ENCODE measurements at regions not wholly inside any gene's neighbourhood (a gene's known extent, or its start where the extent isn't known, plus 50 kb on each side); places are given as distances from the start of the nearest gene placed in this dataset.

DNA sequence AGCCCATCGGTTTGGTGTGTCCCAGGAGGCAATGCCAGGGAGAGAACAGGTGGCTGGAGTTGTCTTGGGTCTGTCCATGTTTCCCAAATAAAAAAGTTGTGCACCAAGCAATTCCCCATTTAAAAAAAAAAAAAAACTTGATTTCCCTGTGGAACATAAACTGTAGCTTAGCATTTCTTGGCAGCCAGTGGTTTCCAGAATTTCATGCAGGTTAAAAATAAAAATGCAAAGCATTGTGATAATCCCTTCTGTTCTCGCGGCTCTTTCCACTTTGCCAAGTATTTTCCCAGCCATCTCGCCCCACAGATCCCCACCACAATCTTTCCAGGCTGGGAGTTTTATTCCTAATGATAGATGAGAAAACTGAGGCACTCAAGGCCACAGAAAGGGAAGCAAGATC, 51.4 kb upstream of the MSX1 start:
- no peak overlapping the region for H3K4me3 Mint-ChIP-seq
- no peak overlapping the region for H3K27ac Mint-ChIP-seq

DNA sequence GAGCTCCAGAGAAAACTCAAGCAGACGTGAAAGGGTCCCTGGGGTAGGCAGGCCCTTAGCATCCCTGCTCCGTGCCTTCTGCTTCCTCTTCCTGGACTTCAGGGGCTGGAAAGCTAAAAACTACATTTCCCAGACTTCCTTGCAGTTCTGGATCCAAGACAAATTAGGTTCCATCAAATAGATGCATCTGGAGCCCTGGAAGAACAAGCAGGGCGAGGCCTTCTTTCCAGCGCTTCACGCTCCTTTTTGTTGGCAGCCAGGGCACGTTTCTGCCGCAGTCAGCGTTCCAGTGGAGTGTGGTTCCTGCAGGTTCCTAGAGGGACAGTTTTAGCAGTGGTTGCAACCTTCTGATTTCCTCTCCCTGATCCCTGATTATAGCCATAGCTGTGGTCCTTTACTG, 53.6 kb upstream of the MSX1 start:
- H3K27me3 Mint-ChIP-seq = peaks cover 5% of the 10 kb centered on the region
- peaks cover 8% of the 10 kb centered on the region for H3K9me3 Mint-ChIP-seq
- H3K4me1 Mint-ChIP-seq (ENCODE audit: low read depth) = no peaks in the 10 kb centered on the region
- H3K4me3 Mint-ChIP-seq = no peak overlapping the region
- DNase-seq = no peak
- H3K27ac Mint-ChIP-seq = no peak overlapping the region
- no peaks in the 10 kb centered on the region for H3K36me3 Mint-ChIP-seq (ENCODE audit: low read depth)

More for the DNA sequence above, 51.4 kb upstream of the MSX1 start:
- H3K4me1 Mint-ChIP-seq (ENCODE audit: low read depth) = no peaks in the 10 kb centered on the region
- peaks cover 18% of the 10 kb centered on the region for H3K27me3 Mint-ChIP-seq
- H3K9me3 Mint-ChIP-seq = peaks cover 8% of the 10 kb centered on the region
- H3K36me3 Mint-ChIP-seq (ENCODE audit: low read depth) = no peaks in the 10 kb centered on the region
- DNase-seq = no peak

- Mint-ChIP-seq H3K9me3 (peaks cover 8% of the 10 kb centered on the region), H3K4me3 (no peak overlapping the region), H3K4me1 (ENCODE audit: low read depth) (no peaks in the 10 kb centered on the region), H3K27ac (no peak overlapping the region), H3K27me3 (peaks cover 4% of the 10 kb centered on the region), H3K36me3 (ENCODE audit: low read depth) (no peaks in the 10 kb centered on the region)
- DNase-seq = no peak
Measured at GRCh38 chr4:4803912-4804296, 55.6 kb upstream of the MSX1 start.

DNA sequence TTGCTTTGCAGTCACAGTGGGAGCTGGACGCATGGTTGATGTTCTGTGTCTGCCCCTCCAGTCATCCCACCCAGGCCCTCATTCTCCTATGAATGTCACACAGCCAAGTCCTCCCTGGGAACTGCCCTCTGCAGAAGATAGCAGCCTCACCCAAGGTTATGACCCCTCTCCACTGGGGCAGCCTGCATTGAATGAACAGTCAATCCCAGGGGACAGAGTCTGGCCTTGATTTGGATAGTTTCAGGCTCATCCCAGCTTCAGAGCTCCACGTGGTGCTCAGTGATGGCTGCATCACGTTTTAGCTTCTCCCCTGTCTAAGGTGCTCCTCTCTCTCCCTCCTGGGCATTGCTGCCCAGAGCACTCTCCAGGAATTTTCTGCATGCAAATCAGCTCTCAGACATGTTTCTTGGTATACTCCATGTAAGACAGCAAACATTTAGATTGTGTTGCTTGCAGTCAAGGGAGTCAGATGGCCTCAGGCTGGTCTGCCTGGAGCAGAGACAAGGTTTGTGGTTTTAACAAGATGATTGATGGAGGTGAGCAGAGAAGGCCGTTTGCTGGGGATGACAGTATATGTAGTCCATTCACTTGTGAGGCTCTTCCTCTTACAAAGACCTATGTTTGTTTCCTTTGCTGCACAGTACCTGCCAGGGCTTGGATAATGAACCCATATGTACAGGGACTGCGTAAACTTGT, 56.1 kb upstream of the MSX1 start:
- DNase-seq = no peak
- H3K27ac Mint-ChIP-seq = no peak overlapping the region
- H3K9me3 Mint-ChIP-seq = peaks cover 8% of the 10 kb centered on the region
- H3K4me3 Mint-ChIP-seq = no peak overlapping the region
- no peaks in the 10 kb centered on the region for H3K4me1 Mint-ChIP-seq (ENCODE audit: low read depth)
- peaks cover 4% of the 10 kb centered on the region for H3K27me3 Mint-ChIP-seq
- no peaks in the 10 kb centered on the region for H3K36me3 Mint-ChIP-seq (ENCODE audit: low read depth)

DNA sequence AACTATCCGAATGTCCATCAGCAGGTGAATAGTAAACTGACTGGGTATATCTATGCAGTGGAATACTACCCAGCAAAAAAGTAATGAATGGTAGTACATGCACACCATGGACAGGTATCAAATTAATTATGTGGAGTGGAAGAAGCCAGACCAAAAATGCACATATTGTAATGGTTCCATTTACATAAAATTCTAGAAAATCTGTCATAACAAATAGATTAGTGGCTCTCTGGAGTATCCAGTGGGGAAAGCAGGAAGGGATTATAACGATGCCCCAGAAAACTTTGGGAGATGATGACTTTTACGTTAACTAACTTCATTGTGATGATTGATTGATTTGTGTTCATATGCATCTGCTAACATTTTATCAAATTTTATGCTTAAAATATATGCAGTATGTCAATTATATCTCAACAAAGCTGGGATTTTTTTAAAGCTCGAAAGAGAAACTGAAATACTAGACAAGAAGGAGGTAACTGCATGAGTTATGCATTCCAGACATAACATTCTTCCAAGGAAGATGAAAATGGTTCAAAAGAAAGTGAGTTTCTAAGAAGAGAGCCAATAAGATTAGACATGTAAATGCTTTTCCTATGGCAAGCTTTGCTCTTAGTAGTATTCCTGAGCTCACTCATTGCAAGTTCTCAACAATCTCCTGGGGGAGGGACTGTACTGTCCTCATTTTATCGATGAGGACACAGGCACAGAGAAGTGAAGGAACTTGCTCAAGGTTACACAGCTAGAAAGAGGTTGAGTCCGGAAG, 58.6 kb upstream of the MSX1 start:
- Mint-ChIP-seq H3K9me3 (peaks cover 8% of the 10 kb centered on the region), H3K27ac (no peak overlapping the region), H3K4me3 (no peak overlapping the region), H3K4me1 (ENCODE audit: low read depth) (no peaks in the 10 kb centered on the region), H3K36me3 (ENCODE audit: low read depth) (no peaks in the 10 kb centered on the region), H3K27me3 (peaks cover 9% of the 10 kb centered on the region)
- DNase-seq = no peak

DNA sequence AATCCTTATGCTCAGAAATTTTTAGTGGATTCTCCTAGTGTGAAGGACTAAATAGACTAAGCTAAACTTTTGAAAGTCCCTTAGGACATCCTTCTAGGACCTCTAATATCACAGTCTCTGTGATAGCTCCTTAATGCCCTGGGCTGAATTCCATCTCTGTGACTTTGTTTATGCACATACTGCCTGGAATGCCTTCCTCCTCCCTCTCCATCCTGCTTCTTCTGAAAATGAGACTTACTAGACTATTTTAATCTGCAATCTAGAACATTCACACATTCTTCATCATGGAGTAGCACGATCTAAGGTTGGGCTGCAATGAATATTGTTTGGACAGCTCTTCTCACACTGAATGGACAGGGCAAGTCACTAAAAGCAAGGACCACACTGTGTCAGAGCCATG, 65.0 kb upstream of the MSX1 start:
- Mint-ChIP-seq H3K4me3 (no peak overlapping the region), H3K9me3 (peaks cover 21% of the 10 kb centered on the region)
- DNase-seq = no peak

DNA sequence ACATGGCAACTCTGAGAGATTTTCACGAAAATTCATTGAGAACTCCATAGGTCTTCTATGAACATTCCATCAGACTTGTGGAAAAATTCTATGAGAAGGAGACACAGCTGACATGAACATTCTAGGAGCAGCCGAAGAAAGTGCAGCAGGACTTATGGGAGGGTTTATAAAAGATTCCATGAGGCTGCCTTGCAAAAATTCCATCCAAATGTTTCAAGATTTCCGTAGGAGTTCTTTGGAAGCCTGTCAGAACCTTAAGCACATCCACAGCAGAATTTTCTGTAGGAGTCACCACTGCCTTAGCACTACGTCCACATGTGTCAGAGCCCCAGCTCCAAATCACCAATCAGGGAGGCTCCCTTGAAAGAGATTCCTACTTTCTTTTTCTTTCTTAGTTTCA, 67.0 kb upstream of the MSX1 start:
- H3K9me3 Mint-ChIP-seq = peaks cover 32% of the 10 kb centered on the region
- peaks cover 2% of the 10 kb centered on the region for H3K36me3 Mint-ChIP-seq (ENCODE audit: low read depth)
- no peak for DNase-seq
- no peak overlapping the region for H3K4me3 Mint-ChIP-seq
- H3K27ac Mint-ChIP-seq = no peak overlapping the region
- H3K4me1 Mint-ChIP-seq (ENCODE audit: low read depth) = no peaks in the 10 kb centered on the region
- peaks cover 4% of the 10 kb centered on the region for H3K27me3 Mint-ChIP-seq

More for the DNA sequence above, 65.0 kb upstream of the MSX1 start:
- H3K4me1 Mint-ChIP-seq (ENCODE audit: low read depth) = no peaks in the 10 kb centered on the region
- H3K27me3 Mint-ChIP-seq = peaks cover 4% of the 10 kb centered on the region
- H3K27ac Mint-ChIP-seq = no peak overlapping the region
- H3K36me3 Mint-ChIP-seq (ENCODE audit: low read depth) = no peaks in the 10 kb centered on the region

DNA sequence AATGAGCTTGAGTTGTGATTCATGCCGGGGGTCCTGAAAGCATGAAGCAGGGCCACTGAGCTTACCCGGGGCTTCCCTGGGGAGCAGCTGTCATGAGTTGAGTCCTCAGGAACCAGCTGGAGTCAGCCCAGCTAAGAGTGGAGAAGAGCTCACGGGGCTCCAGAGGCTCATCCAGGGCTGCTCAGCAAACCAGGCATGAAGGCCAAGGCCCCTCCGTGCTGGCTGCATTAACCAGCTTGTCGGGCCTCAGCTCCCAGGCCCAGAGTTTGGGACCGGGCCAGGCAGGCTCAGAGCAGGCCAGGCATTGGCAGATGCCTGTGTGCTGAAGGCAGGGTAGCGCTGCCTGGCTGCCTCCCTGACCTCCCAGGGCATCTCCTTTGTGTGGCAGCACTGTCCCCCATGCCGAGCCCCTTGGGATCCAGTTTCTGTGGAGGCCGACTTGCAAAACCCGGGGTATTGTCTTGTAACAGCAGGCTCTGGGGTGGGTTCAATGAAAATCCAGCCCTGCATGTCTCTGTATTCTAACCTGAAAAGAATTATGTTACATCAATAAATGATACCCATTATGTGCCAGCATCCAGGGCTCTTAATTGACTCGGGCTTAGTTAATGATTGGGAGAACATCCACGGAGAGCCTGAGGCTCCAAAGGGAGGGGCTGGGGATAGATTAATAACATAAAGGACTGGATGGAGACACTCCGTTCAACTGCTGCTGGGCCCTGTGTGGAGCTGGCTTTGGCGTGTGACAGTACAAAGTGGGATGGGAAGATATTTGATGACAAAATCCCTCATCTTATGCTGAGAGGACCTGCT, 68.0 kb upstream of the MSX1 start:
- no peak overlapping the region for H3K4me3 Mint-ChIP-seq
- H3K9me3 Mint-ChIP-seq = peaks cover 33% of the 10 kb centered on the region
- DNase-seq = no peak
- no peaks in the 10 kb centered on the region for H3K4me1 Mint-ChIP-seq (ENCODE audit: low read depth)
- peaks cover 2% of the 10 kb centered on the region for H3K36me3 Mint-ChIP-seq (ENCODE audit: low read depth)
- peaks cover 4% of the 10 kb centered on the region for H3K27me3 Mint-ChIP-seq
- H3K27ac Mint-ChIP-seq = no peak overlapping the region

DNA sequence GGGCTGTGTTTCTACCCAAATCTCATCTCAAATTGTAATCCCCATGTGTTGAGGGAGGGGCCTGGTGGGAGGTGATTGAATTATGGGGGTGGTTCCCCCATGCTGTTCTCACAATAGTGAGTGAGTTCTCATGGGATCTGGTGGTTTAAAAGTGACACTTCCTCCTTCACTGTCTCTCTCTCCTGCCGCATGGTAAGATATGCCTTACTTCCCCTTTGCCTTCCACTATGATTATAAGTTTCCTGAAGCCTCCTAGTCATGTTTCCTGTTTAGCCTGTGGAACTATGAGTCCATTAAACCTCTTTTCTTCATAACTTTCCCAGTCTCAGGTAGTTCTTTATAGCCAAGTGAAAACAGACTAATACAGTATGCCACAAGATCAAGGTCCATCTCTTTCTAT, 70.0 kb upstream of the MSX1 start:
- H3K9me3 Mint-ChIP-seq = peaks cover 30% of the 10 kb centered on the region
- H3K27ac Mint-ChIP-seq = no peak overlapping the region
- H3K36me3 Mint-ChIP-seq (ENCODE audit: low read depth) = peaks cover 2% of the 10 kb centered on the region
- H3K27me3 Mint-ChIP-seq = no peaks in the 10 kb centered on the region
- DNase-seq = no peak
- no peak overlapping the region for H3K4me3 Mint-ChIP-seq
- no peaks in the 10 kb centered on the region for H3K4me1 Mint-ChIP-seq (ENCODE audit: low read depth)

GRCh38 chr4:4788573-4788972, 70.9 kb upstream of the MSX1 start:
- Mint-ChIP-seq H3K4me3 (no peak overlapping the region), H3K27ac (no peak overlapping the region), H3K9me3 (peaks cover 30% of the 10 kb centered on the region), H3K27me3 (no peaks in the 10 kb centered on the region), H3K4me1 (ENCODE audit: low read depth) (no peaks in the 10 kb centered on the region), H3K36me3 (ENCODE audit: low read depth) (peaks cover 2% of the 10 kb centered on the region)
- DNase-seq = no peak

DNA sequence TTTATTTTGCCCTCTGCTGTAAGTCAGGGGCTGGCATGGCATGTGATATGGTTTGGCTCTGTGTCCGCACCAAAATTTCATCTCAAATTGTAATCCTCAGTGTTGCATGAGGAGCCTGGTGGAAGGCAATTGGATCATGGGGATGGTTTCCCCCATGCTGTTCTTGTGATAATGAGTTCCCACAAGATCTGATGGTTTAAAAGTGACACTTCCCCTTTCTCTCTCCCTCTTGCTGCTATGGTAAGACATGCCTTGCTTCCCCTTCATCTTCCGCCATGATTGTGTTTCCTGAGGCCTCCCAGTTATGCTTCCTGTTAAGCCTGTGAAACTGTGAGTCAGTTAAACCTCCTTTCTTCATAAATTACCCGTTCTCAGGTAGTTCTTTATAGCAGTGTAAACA, 72.0 kb upstream of the MSX1 start:
- no peaks in the 10 kb centered on the region for H3K4me1 Mint-ChIP-seq (ENCODE audit: low read depth)
- no peak for DNase-seq
- no peaks in the 10 kb centered on the region for H3K27me3 Mint-ChIP-seq
- H3K9me3 Mint-ChIP-seq = peaks cover 26% of the 10 kb centered on the region
- H3K4me3 Mint-ChIP-seq = no peak overlapping the region
- H3K27ac Mint-ChIP-seq = no peak overlapping the region
- H3K36me3 Mint-ChIP-seq (ENCODE audit: low read depth) = peaks cover 2% of the 10 kb centered on the region

DNA sequence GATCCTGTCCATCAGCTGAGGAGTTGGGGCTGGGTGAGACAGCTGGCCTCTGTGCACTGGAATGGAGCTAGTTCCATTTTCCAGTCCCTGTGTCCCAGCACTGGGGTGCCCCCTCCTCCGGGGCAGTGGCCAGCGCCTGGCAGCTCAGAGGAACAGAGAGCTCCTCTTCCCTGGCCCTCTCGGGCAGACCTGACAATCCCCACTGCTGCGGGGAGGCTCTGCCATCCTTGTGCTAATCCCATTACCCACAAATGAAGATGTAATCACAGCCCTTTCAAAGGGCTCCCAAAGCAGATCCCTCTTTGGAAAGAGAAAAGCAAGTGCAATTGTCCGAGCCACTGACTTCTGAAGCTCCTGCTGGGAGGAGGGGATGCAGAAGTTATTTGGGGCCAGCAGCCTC, 75.1 kb upstream of the MSX1 start:
- Mint-ChIP-seq H3K27me3 (peaks cover 4% of the 10 kb centered on the region), H3K4me1 (ENCODE audit: low read depth) (no peaks in the 10 kb centered on the region), H3K4me3 (no peak overlapping the region), H3K36me3 (ENCODE audit: low read depth) (peaks cover 2% of the 10 kb centered on the region), H3K9me3 (peaks cover 22% of the 10 kb centered on the region), H3K27ac (no peak overlapping the region)
- no peak for DNase-seq

DNA sequence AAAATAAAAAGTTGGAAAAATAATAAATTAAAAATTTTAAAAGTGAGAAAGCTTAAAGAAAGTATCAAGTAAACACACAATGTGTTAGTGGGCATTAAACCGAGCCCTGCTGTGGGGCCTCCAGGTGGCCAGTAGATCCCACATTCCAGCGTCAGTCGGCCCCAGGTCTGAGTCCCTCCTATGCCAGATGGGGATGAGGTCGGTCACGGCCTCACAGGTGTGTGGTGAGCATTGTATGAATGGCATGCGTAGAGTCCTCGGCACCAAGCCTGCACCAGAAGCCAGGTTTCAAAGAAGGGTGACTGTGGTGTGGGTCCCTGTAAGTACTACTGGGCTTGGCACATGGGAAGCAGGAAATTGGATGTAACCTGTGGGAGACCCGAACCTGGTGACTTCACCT, 75.6 kb upstream of the MSX1 start:
- no peaks in the 10 kb centered on the region for H3K36me3 Mint-ChIP-seq (ENCODE audit: low read depth)
- no peak overlapping the region for H3K4me3 Mint-ChIP-seq
- H3K27me3 Mint-ChIP-seq = peaks cover 4% of the 10 kb centered on the region
- peaks cover 17% of the 10 kb centered on the region for H3K9me3 Mint-ChIP-seq
- H3K4me1 Mint-ChIP-seq (ENCODE audit: low read depth) = no peaks in the 10 kb centered on the region
- no peak for DNase-seq
- H3K27ac Mint-ChIP-seq = no peak overlapping the region

DNA sequence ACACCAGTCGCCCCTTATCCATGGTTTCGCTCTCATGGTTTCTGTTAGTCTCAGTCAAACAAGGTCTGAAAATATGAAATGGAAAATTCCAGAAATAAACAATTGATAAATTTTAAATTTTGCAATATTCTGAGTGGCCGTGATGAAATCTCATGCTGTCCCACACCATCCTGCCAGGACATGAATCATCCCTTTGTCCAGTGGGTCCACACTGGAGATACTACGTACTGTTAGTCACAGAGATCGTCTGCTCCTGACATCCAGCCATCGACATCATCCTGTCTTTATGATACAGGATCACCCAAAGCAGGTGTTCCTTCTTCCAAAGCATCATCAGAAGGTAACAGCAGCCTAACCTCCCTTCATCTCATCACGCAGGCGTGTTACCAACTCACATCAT, 76.5 kb upstream of the MSX1 start:
- Mint-ChIP-seq H3K27ac (no peak overlapping the region), H3K36me3 (ENCODE audit: low read depth) (no peaks in the 10 kb centered on the region), H3K4me1 (ENCODE audit: low read depth) (no peaks in the 10 kb centered on the region), H3K4me3 (no peak overlapping the region), H3K9me3 (peaks cover 15% of the 10 kb centered on the region), H3K27me3 (peaks cover 4% of the 10 kb centered on the region)
- DNase-seq = no peak

All from activated T-cell treated with anti-CD3 and anti-CD28 coated beads, Interleukin-2, amount 50 U/mL, for 24 hours (primary cell).